ENCODE measurements at regions not wholly inside any gene's neighbourhood (a gene's known extent, or its start where the extent isn't known, plus 50 kb on each side); places are given as distances from the start of the nearest gene placed in this dataset.
"Not testable (repeated sequence)": the region's sequence is repeated elsewhere in the genome, so short reads cannot be mapped to it uniquely, and the experiment has no call there.

DNA sequence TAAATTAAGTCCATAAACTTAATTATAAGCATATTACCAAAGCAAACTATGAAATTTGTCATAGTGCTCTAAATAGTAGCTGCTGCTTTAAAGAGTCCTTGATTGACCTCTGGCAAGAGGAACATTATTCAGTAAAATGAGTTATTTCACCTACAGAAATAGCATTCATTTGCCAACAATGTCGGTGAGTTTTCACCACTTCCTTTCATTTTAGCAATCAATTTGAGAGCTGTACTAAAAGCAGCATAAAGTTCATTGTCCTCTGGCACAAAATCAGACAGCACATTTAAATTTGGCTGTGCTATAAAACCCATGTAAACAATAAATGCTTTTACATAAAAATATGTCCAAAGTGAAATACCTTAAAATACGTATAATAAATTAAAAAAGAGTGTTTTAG is 1515.7 kb downstream of the SI start:
- no peaks in the 10 kb centered on the region for H3K9me3 ChIP-seq
- no peak overlapping the region for H3K4me3 ChIP-seq (ENCODE audit: low read depth, low read length)
- TF ChIP-seq, protein P1, sequence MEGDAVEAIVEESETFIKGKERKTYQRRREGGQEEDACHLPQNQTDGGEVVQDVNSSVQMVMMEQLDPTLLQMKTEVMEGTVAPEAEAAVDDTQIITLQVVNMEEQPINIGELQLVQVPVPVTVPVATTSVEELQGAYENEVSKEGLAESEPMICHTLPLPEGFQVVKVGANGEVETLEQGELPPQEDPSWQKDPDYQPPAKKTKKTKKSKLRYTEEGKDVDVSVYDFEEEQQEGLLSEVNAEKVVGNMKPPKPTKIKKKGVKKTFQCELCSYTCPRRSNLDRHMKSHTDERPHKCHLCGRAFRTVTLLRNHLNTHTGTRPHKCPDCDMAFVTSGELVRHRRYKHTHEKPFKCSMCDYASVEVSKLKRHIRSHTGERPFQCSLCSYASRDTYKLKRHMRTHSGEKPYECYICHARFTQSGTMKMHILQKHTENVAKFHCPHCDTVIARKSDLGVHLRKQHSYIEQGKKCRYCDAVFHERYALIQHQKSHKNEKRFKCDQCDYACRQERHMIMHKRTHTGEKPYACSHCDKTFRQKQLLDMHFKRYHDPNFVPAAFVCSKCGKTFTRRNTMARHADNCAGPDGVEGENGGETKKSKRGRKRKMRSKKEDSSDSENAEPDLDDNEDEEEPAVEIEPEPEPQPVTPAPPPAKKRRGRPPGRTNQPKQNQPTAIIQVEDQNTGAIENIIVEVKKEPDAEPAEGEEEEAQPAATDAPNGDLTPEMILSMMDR (IDR thresholded peaks at IDR 0.05; ENCODE audit: low read depth, low read length) = no peak

DNA sequence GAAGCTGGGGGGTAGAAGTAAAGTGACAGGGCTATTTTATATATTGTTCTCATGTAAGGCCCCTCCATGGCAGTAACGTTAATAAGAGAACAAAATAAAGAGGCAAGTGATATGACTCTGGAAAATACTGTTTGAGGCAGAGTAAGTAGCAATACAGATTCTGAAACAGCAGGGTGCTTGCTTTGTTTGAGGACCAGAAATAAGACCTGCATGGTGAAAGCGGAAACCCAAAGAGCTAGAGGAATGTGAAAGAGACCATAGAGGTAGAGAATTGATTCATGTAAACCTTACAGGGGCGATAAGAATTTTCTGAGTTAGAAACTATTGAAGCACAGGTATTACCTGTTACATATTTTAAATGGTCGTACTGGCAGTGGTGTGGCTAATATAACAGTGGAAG is 1517.1 kb downstream of the SI start:
- H3K4me1 ChIP-seq = no peaks in the 10 kb centered on the region
- no peak for DNase-seq
- H3K4me3 ChIP-seq (ENCODE audit: low read depth, low read length) = no peak overlapping the region
- TF ChIP-seq, protein P1 (IDR thresholded peaks at IDR 0.05; ENCODE audit: low read depth, low read length) = no peak
- H3K36me3 ChIP-seq = no peaks in the 10 kb centered on the region
- H3K9me3 ChIP-seq = no peaks in the 10 kb centered on the region
- H3K27me3 ChIP-seq = no peaks in the 10 kb centered on the region

More for the DNA sequence above, 1515.7 kb downstream of the SI start:
- no peaks in the 10 kb centered on the region for H3K4me1 ChIP-seq
- no peaks in the 10 kb centered on the region for H3K36me3 ChIP-seq
- DNase-seq = no peak
- H3K27me3 ChIP-seq = no peaks in the 10 kb centered on the region

DNA sequence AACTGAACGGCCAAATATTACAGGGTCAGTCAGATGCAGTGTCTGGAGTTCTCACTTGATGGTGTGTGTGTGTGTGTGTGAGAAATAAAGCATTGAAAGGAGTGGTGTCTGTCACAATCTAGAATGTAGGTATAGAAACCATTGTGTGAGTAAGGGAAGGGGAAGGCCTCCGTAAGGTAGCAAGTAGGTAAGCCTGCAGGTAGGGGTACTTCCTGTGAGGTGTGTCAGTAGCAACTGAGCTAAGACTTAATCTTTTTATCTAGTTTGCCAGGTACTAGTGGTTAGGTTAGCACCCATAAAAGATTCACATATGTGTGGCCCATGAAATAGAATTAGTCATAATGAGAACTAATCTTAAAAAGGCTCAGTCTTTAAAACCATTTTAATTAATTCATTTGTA is 1517.8 kb downstream of the SI start:
- Histone ChIP-seq H3K4me1 (no peaks in the 10 kb centered on the region), H3K9me3 (no peaks in the 10 kb centered on the region), H3K27me3 (no peaks in the 10 kb centered on the region), H3K4me3 (ENCODE audit: low read depth, low read length) (no peak overlapping the region), H3K36me3 (no peaks in the 10 kb centered on the region)
- DNase-seq = no peak
- TF ChIP-seq, protein P1 (IDR thresholded peaks at IDR 0.05; ENCODE audit: low read depth, low read length) = no peak

DNA sequence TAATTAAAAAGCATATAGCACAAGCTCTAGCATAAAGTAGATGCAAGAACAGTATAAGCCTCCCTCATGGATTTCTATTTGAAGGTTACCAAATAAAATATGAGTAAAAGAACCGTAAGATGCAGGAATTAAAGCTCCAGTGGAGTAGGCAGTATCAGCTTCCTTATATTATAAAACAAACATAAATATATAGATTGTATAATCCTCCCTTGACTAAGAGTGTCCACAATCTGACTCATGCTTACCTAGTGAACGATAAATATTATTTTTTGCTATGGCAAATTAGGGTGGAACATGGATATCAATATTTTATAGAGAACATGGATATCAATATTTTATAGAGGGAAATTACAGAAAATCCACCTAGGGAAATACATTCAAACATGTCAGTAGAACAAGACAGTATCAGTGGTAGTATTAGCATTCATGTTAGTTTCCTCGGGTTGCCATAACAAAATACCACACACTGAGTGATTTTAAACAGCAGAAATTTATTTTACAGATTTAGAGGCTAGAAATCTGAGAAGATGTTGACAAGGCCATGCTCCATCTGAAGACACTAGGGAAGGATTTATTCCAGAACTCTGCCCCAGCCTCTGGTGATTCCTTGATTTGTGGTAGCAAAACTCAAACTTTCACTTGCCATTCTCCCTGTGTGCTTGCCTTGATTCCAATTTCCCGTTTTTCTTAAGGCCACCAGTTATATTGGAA is 1521.3 kb downstream of the SI start:
- TF ChIP-seq, protein P1 (IDR thresholded peaks at IDR 0.05; ENCODE audit: low read depth, low read length) = no peak
- H3K9me3 ChIP-seq = no peaks in the 10 kb centered on the region
- no peaks in the 10 kb centered on the region for H3K27me3 ChIP-seq
- no peak overlapping the region for H3K4me3 ChIP-seq (ENCODE audit: low read depth, low read length)
- H3K36me3 ChIP-seq = no peaks in the 10 kb centered on the region
- no peak for DNase-seq
- H3K4me1 ChIP-seq = no peaks in the 10 kb centered on the region

DNA sequence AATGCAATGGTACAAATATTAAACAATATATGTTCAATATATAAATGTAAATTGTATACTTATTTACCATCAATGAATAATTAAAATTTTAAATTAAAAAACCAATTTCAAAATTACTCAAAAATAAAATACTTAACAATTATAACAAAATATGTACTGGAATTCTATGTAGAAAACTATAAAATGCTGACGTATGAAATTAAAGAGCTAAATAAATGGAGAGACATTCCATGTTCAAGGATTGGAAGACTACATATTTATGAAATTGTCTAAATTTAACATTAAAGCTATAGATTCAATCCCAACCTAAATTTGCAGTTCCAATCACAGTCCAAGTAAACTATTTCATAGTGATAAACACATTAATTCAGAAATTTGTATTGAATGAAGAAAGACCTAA is 1522.4 kb downstream of the SI start:
- H3K27me3 ChIP-seq = no peaks in the 10 kb centered on the region
- H3K36me3 ChIP-seq = no peaks in the 10 kb centered on the region
- no peak for DNase-seq
- TF ChIP-seq, protein P1 (IDR thresholded peaks at IDR 0.05; ENCODE audit: low read depth, low read length) = no peak
- H3K4me3 ChIP-seq (ENCODE audit: low read depth, low read length) = no peak overlapping the region
- no peaks in the 10 kb centered on the region for H3K9me3 ChIP-seq
- no peaks in the 10 kb centered on the region for H3K4me1 ChIP-seq

DNA sequence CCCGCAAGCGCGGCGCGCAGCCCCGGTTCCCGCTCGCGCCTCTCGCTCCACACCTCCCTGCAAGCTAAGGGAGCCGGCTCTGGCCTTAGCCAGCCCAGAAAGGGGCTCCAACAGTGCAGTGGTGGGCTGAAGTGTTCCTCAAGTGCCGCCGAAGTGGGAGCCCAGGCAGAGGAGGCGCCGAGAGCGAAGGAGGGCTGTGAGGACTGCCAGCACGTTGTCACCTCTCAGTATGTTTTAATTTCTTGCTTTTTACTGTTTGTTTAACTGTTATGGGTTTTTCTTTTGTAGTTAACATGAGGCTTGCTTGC is 1525.7 kb downstream of the SI start:
- H3K4me1 ChIP-seq = no peaks in the 10 kb centered on the region
- H3K9me3 ChIP-seq = no peaks in the 10 kb centered on the region
- no peaks in the 10 kb centered on the region for H3K27me3 ChIP-seq
- no peak for DNase-seq
- no peaks in the 10 kb centered on the region for H3K36me3 ChIP-seq
- no peak overlapping the region for H3K4me3 ChIP-seq (ENCODE audit: low read depth, low read length)
- TF ChIP-seq, protein P1 (IDR thresholded peaks at IDR 0.05; ENCODE audit: low read depth, low read length) = no peak

DNA sequence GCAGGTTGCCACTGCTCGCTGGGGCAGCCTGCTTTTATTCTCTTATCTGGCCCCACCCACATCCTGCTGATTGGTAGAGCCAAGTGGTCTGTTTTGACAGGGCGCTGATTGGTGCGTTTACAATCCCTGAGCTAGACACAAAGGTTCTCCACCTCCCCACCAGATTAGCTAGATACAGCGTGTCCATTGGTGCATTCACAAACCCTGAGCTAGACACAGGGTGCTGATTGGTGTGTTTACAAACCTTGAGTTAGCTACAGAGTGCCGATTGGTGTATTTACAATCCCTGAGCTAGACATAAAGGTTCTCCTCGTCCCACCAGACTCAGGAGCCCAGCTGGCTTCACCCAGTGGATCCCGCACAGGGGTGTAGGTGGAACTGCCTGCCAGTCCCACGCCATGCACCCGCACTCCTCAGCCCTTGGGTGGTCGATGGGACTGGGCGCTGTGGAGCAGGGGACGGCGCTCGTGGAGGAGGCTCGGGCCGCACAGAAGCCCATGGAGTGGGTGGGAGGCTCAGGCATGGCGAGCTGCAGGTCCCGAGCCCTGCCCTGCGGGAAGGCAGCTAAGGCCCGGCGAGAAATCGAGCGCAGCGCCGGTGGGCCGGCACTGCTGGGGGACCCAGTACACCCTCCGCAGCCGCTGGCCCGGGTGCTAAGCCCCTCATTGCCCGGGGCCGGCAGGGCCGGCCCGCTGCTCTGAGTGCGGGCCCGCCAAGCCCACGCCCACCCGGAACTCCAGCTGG is 1526.2 kb downstream of the SI start:
- H3K36me3 ChIP-seq; H3K27me3 ChIP-seq; DNase-seq; H3K4me3 ChIP-seq (ENCODE audit: low read depth, low read length); H3K4me1 ChIP-seq; H3K9me3 ChIP-seq: not testable (repeated sequence)

All from BE2C (cell line).